GM21528 (cell line): ENCODE measurements at regions not wholly inside any gene's neighbourhood (a gene's known extent, or its start where the extent isn't known, plus 50 kb on each side); places are given as distances from the start of the nearest gene placed in this dataset.

Experiments
- ATAC-seq: cut with Tn5 transposase; IDR thresholded peaks from one replicate; pipeline ENCODE4 v1.9.1; 2021; ENCODE audit warnings: mild to moderate bottlenecking, moderate library complexity; ENCODE audit not compliant: unreplicated experiment, low FRiP score

GRCh38 chr9:108219664-108220063, 636.1 kb downstream of the ACTL7B start:
- no peak for ATAC-seq

DNA sequence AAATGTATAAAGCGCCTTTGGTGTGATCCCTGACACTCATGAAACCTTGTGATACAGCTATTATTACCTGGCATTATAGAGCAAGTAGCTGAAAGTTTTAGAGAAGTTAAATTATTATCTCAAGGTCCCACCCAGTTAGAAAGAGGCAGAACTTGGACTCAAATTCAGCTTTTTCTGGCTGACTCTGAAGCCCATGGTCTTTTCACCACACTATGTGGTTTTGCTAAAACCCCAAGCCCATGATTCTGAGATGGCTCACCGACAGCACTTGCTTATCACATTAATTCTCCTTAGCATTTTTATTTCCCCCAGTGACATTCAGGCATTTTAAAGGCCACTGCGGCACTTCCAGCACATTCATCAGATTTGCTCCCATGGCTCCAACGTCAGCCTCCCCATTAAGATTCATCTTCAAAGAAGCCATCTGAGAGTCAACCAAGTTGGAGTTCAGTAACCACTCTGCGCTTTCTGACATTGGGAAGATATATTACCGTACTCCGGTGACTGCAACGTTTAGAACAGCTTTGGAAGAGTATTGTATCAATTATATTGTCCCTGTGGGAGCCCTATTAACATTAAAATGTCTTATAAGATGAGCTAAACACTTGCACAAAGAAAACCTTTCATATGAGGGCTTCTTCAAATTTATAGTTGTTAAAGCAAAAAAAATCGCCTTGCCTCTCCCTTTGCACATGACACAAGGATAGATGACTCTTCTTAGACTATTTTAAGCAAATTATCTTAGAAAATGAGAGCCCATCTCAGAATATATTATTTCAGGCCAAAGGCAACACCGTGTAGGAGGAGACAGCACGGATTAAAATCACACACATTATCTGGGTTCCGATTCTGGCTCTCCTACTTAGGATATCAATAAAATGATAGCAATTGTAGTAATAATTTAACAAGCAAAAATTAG, 638.1 kb downstream of the ACTL7B start:
- ATAC-seq = no peak

GRCh38 chr9:108213511-108213910, 642.3 kb downstream of the ACTL7B start:
- no peak for ATAC-seq

GRCh38 chr9:108212184-108212583, 643.6 kb downstream of the ACTL7B start:
- ATAC-seq = no peak

DNA sequence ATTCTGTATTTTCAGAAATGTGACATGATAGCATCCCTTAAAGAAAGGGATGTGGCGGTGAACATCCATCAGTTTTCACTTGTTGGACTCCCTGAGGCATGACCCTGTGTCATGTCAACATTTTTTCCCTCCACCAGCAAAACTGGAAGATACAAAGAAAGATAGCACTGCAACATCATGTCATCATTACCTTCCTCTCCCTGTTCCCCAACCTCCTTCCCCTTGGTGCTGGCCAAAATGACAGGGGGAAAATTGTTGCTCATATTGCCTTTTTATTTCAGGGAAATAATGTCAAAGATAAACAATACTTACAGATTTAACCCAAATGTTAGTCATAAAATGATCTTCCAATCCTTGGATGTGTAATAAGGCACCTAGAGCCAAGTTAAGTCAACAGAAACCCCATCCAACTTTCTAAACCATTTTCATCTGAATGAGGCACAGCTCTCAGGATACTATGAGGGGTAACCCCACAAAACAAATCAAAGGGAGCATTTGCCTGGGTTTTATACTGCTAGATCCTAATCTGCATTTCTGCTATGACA, 644.3 kb downstream of the ACTL7B start:
- ATAC-seq = no peak

GRCh38 chr9:108209132-108209685, 646.6 kb downstream of the ACTL7B start:
- ATAC-seq = no peak

DNA sequence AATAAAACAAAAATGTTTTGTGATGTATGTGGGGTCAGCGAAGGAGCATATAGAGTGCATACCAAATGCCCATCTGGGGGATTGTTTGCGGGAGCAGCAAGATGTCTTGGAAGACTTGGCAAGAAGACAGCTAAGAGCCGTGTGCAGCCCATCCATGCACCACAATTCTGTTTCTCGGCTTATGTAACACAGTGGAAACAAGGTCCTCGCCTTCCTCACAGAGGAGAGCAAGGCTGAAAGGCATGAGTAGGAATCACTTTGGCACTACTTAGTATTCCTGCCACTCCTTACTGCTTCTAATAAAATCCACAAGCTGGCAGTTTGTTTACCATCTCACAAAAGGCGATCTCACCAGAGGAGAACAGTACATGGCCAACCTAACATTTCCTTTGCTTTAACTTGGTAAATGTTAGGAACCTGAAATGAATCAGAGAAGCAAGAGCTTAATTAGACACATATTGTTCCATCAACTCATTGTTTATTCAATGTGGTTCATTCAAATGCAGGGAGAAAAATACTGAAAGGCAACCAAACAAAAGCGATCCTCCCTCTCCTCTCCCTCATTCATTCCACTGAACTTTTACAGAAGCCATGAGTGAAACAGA, 648.1 kb downstream of the ACTL7B start:
- ATAC-seq = no peak

- no peak for ATAC-seq
Measured at GRCh38 chr9:108205276-108205675, 650.5 kb downstream of the ACTL7B start.

DNA sequence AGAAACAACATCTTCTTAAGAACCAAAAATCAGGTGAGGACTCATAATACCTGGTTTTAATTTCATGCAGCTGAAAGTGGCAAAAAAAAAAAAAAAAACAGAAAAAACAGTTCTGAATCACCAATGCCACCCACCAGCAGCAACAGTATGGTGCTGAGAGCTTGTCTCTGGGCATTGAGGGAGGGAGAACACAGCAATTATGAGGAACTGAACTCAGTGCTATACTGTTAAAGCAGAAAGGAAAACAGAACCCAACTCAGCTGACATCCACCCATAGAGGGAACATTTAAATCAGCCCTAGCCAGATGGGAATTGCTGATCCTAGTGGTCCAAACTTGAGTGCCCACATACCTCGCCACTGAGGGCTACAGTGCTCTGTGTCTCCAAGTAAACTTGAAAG, 657.9 kb downstream of the ACTL7B start:
- ATAC-seq = no peak

DNA sequence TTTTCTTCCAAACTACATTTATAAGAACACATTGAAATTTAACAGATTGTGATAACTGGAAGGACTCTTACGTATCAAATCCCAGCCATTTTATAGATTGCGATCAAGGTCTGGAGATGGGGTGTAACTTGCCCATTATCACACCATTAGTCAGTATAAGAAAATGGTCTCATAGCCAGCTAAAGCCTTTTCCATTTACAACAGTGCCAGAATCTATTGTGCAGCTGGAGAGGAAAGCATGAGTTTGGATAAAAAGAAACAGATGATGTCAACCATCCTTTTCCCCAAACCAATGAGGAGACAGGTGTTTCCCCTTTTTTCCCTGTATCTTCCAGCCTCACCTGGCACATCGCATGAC, 658.8 kb downstream of the ACTL7B start:
- ATAC-seq = no peak

- no peak for ATAC-seq
Measured at GRCh38 chr9:108196332-108197007, 659.3 kb downstream of the ACTL7B start.

DNA sequence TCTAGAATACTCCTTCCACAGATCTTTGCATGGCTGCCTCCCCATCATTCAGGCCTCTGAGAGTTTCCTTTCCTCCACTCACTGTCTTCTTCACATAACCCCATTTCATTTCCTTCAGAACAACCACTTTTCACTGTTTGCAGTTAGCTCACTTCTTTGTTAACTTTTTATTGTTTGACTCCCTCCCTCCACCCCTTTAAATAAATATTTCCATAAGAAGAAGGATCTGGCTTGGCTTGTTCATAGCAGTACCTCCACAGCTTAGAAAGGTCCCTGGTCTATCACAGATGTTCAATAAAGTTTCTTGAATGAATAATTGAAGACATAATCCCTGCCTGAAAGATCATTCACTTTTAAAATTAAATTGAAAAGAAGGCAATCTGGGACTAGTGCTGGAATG, 661.6 kb downstream of the ACTL7B start:
- ATAC-seq = no peak

DNA sequence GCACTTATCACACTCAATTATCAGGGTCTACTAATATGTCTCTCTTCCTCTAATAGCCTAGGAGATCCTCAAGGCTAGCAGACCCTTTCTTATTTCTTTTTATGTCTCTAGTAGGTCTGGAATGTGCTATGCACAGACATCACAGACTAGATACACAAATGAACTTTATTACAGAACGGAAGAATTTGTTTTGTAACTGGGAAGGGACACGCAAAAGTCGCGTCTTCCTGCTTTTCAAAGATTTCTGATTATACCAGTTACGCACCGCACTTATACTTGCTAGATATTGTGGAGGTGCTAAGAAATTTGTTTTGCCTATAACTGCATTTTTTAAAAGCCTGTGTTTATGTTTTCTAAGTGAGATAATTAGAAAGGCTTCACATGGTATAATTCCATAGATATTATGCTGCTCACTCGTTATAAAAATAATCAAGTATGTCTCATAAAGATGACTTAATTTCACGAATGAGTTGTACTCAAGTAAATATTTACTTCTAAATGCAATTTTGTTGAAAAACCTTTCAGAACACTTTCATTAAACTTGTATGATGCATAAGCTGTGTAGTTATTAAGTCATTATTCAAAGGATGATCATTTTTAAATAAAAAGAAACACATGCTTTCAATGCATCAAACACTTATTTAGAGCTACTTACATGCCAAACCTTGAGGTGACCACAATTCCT, 662.6 kb downstream of the ACTL7B start:
- ATAC-seq = no peak

- ATAC-seq = no peak
Measured at GRCh38 chr9:108191065-108191464, 664.7 kb downstream of the ACTL7B start.

DNA sequence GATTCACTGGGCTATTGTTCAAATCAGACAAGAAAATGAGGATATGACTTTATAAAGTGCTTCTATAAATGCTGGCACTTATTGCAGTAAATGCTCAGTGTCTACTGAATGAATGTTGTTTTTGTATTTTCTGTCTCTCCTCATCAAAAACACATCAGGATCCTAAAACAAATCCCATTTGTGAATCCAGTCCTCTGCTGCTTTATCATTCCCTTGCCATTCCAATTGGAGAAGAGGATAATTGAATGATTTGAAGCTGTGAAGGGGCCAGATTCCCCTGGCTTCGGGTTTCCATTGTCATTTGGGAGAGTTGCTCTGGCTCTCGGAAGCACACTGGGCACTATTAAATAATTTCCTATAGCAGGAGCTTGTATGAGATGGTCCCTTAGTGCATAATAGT, 666.8 kb downstream of the ACTL7B start:
- no peak for ATAC-seq

- no peak for ATAC-seq
Measured at GRCh38 chr9:108188482-108188881, 667.3 kb downstream of the ACTL7B start.

GRCh38 chr9:108186642-108187395, 669.0 kb downstream of the ACTL7B start:
- no peak for ATAC-seq

GRCh38 chr9:108185613-108186012, 670.2 kb downstream of the ACTL7B start:
- ATAC-seq = no peak

DNA sequence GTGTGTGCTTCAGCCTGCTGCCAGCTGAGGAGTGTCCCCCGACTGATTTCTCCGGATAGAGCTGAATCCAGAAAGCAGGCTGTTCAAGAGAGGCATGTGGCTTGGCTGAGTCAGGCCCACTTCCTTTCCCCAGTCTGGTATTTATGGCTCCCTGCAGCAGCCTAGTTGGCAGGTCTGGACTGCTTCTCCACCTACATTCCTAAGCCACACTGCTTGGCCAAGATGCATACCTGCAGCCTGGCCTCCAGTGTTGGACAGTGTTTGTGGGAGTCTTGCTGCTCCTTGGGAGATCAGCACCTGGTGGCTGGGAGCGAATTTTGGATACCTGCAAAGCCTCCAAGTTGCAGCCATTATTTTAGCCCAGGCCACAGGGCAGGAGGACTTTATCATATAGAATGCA, 670.8 kb downstream of the ACTL7B start:
- no peak for ATAC-seq

GRCh38 chr9:108184009-108184408, 671.8 kb downstream of the ACTL7B start:
- no peak for ATAC-seq
